ENCODE measurements at regions not wholly inside any gene's neighbourhood (a gene's known extent, or its start where the extent isn't known, plus 50 kb on each side); places are given as distances from the start of the nearest gene placed in this dataset.
"Not testable (repeated sequence)": the region's sequence is repeated elsewhere in the genome, so short reads cannot be mapped to it uniquely, and the experiment has no call there.

- no peak for DNase-seq
Observed at GRCh38 chr2:210956101-210956500, 399.7 kb downstream of the CPS1 start.

- no peak for DNase-seq
Observed at GRCh38 chr2:210961249-210961648, 404.9 kb downstream of the CPS1 start.

GRCh38 chr2:210963386-210963785, 407.0 kb downstream of the CPS1 start:
- no peak for DNase-seq

GRCh38 chr2:210964141-210964764, 407.9 kb downstream of the CPS1 start:
- no peak for DNase-seq

- no peak for DNase-seq
Observed at GRCh38 chr2:210965472-210965871, 409.1 kb downstream of the CPS1 start.

- no peak for DNase-seq
Observed at GRCh38 chr2:210966330-210966729, 409.9 kb downstream of the CPS1 start.

- no peak for DNase-seq
Observed at GRCh38 chr2:210971431-210971830, 415.0 kb downstream of the CPS1 start.

- DNase-seq, result not testable (repeated sequence)
Observed at GRCh38 chr2:210986806-210987205, 430.4 kb downstream of the CPS1 start.

- DNase-seq, result no peak
Observed at GRCh38 chr2:210991107-210991506, 434.7 kb downstream of the CPS1 start.

- no peak for DNase-seq
Observed at GRCh38 chr2:210994104-210994503, 437.7 kb downstream of the CPS1 start.

- no peak for DNase-seq
Observed at GRCh38 chr2:210997373-210997772, 441.0 kb downstream of the CPS1 start.

- no peak for DNase-seq
Observed at GRCh38 chr2:210998334-210998733, 441.9 kb downstream of the CPS1 start.

GRCh38 chr2:211014376-211014775, 458.0 kb downstream of the CPS1 start:
- DNase-seq, result no peak

GRCh38 chr2:211014906-211015305, 458.5 kb downstream of the CPS1 start:
- DNase-seq, result no peak

GRCh38 chr2:211025089-211025488, 468.7 kb downstream of the CPS1 start:
- not testable (repeated sequence) for DNase-seq

GRCh38 chr2:211026109-211026508, 469.7 kb downstream of the CPS1 start:
- no peak for DNase-seq

GRCh38 chr2:211027976-211028375, 471.6 kb downstream of the CPS1 start:
- DNase-seq, result no peak

- DNase-seq, result no peak
Observed at GRCh38 chr2:211033765-211034164, 477.4 kb downstream of the CPS1 start.

GRCh38 chr2:211035548-211036185, 479.3 kb downstream of the CPS1 start:
- peak in 8 of 56 donors; percentile 0 to 24 (median 2) for DNase-seq

- no peak for DNase-seq
Observed at GRCh38 chr2:211045025-211045424, 488.6 kb downstream of the CPS1 start.

GRCh38 chr2:211049321-211050018, 493.1 kb downstream of the CPS1 start:
- DNase-seq, result no peak

- no peak for DNase-seq
Observed at GRCh38 chr2:211055438-211055837, 499.0 kb downstream of the CPS1 start.

All from nucleus accumbens (tissue), 56 donors.